DOHH2 (cell line): ENCODE measurements at regions not wholly inside any gene's neighbourhood (a gene's known extent, or its start where the extent isn't known, plus 50 kb on each side); places are given as distances from the start of the nearest gene placed in this dataset.

Experiments
- H3F3A ChIP-seq: fragments of 200-600 bp; sonication (generic), shearing (Covaris generic); 2 replicates; pipeline ENCODE4 v1.6.0; 2016; ENCODE audit warnings: antibody characterized with exemption, mild to moderate bottlenecking; ENCODE audit not compliant: control insufficient read depth, insufficient read depth
- H3K27ac ChIP-seq: fragments of 200-600 bp; sonication (generic); 2 replicates; pipeline ENCODE4 v1.5.1; 2014; ENCODE audit warnings: low read depth, mild to moderate bottlenecking, low read length, moderate library complexity
- H3K27me3 ChIP-seq: fragments of 200-600 bp; sonication (generic); 2 replicates; pipeline ENCODE4 v1.6.1; 2014; ENCODE audit warnings: mild to moderate bottlenecking, low read length, mixed read lengths; ENCODE audit not compliant: control insufficient read depth
- H3K36me3 ChIP-seq: fragments of 200-600 bp; sonication (generic); 2 replicates; pipeline ENCODE4 v1.6.1; 2014; ENCODE audit warnings: mild to moderate bottlenecking, low read length, moderate library complexity, mixed read lengths; ENCODE audit not compliant: control insufficient read depth
- H3K4me1 ChIP-seq: fragments of 200-600 bp; sonication (generic); 2 replicates; pipeline ENCODE4 v1.6.1; 2014; ENCODE audit warnings: mild to moderate bottlenecking, low read length, mixed read lengths; ENCODE audit not compliant: control insufficient read depth
- H3K4me2 ChIP-seq: fragments of 200-600 bp; sonication (generic); 2 replicates; pipeline ENCODE4 v1.6.0; 2014; ENCODE audit warnings: mild to moderate bottlenecking, low read length, moderate library complexity
- H3K4me3 ChIP-seq: fragments of 200-600 bp; sonication (generic); 2 replicates; pipeline ENCODE4 v1.5.1; 2014; ENCODE audit warnings: mild to moderate bottlenecking, low read length, mixed read lengths
- H3K79me2 ChIP-seq: fragments of 200-600 bp; sonication (generic); 2 replicates; pipeline ENCODE4 v1.6.1; 2014; ENCODE audit warnings: mild to moderate bottlenecking, low read length, mixed read lengths; ENCODE audit not compliant: control insufficient read depth
- H3K9me2 ChIP-seq: fragments of 200-600 bp; sonication (generic); replicated peaks from 2 replicates; pipeline ENCODE4 v1.6.1; 2014; ENCODE audit warnings: mild to moderate bottlenecking, low read length, mixed read lengths; ENCODE audit not compliant: control insufficient read depth
- H3K9me3 ChIP-seq: fragments of 200-600 bp; sonication (generic); 2 replicates; pipeline ENCODE4 v1.6.1; 2014; ENCODE audit warnings: antibody characterized with exemption, low read length, mixed read lengths; ENCODE audit not compliant: control insufficient read depth, insufficient read depth
- H4K20me1 ChIP-seq: fragments of 200-600 bp; sonication (generic); 2 replicates; pipeline ENCODE4 v1.6.0; 2014; ENCODE audit warnings: low read depth, mild to moderate bottlenecking, antibody characterized with exemption, low read length, moderate library complexity; ENCODE audit not compliant: control insufficient read depth, insufficient read depth
- EZH2phosphoT487 ChIP-seq: fragments of 200-600 bp; sonication (generic); IDR thresholded peaks from 2 replicates; pipeline ENCODE4 v1.6.1; 2017; ENCODE audit warnings: borderline replicate concordance, mild to moderate bottlenecking, antibody characterized with exemption, low read length, moderate library complexity, mixed read lengths
- TF ChIP-seq, protein P1 (sequence below): fragments of 200-600 bp; sonication (generic); IDR thresholded peaks from one replicate; pipeline ENCODE4 v1.5.1; 2014; ENCODE audit warnings: antibody characterized with exemption, mild to moderate bottlenecking, low read depth, low read length; ENCODE audit not compliant: poor library complexity, severe bottlenecking

DNA sequence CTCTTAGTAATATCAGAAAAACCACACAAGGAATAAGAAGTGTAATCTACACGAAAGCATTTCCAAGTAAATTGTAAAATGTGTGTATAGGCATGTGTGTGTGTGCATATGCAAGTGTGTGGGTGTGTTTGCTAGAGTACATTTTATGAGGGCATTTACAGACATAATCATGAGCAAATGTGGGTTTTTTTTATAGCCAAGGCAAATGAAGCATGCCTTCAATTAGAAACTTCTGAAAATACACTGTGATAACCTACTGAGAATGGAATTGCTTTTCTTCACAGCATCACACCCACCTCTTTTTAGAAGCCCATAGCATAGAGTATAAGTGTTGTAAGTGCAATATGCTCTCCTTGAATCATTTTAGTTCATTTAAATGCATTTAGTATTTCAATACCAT, 1721.1 kb downstream of the GRIK2 start:
- H3K4me1 ChIP-seq = no peaks in the 10 kb centered on the region
- no peaks in the 10 kb centered on the region for H4K20me1 ChIP-seq
- TF ChIP-seq EZH2phosphoT487 = no peak
- TF ChIP-seq, protein P1, sequence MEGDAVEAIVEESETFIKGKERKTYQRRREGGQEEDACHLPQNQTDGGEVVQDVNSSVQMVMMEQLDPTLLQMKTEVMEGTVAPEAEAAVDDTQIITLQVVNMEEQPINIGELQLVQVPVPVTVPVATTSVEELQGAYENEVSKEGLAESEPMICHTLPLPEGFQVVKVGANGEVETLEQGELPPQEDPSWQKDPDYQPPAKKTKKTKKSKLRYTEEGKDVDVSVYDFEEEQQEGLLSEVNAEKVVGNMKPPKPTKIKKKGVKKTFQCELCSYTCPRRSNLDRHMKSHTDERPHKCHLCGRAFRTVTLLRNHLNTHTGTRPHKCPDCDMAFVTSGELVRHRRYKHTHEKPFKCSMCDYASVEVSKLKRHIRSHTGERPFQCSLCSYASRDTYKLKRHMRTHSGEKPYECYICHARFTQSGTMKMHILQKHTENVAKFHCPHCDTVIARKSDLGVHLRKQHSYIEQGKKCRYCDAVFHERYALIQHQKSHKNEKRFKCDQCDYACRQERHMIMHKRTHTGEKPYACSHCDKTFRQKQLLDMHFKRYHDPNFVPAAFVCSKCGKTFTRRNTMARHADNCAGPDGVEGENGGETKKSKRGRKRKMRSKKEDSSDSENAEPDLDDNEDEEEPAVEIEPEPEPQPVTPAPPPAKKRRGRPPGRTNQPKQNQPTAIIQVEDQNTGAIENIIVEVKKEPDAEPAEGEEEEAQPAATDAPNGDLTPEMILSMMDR = no peak
- H3F3A ChIP-seq = no peaks in the 10 kb centered on the region
- H3K4me3 ChIP-seq = no peak overlapping the region
- no peaks in the 10 kb centered on the region for H3K79me2 ChIP-seq
- H3K9me2 ChIP-seq = no peaks in the 10 kb centered on the region
- H3K9me3 ChIP-seq = no peaks in the 10 kb centered on the region
- H3K27me3 ChIP-seq = no peaks in the 10 kb centered on the region
- no peak overlapping the region for H3K4me2 ChIP-seq
- H3K36me3 ChIP-seq = no peaks in the 10 kb centered on the region
- no peak overlapping the region for H3K27ac ChIP-seq

DNA sequence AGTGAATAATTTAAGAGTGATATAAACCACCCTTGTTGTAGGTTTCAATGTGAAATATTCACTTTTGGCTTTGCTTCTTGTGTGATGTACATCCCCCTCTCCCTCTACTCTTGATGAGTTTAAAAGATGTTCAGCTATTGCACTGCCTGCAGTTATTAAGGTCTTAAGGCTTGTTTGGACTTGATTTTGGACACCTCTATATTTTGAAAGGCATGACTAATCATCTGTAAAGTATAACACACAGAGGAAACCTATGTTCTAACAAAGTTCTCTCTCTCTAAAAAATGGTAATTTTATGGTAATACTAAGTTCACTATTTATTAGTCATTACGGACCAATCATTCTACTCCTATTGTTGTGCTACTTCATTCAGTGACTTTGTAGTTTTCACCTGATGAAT, 1719.9 kb downstream of the GRIK2 start:
- Histone ChIP-seq H3K9me2 (no peaks in the 10 kb centered on the region), H3K4me2 (no peak overlapping the region), H3K36me3 (no peaks in the 10 kb centered on the region), H3K9me3 (no peaks in the 10 kb centered on the region), H3K27me3 (no peaks in the 10 kb centered on the region), H3K4me3 (no peak overlapping the region), H3K27ac (no peak overlapping the region), H3F3A (no peaks in the 10 kb centered on the region), H3K79me2 (no peaks in the 10 kb centered on the region), H3K4me1 (no peaks in the 10 kb centered on the region), H4K20me1 (no peaks in the 10 kb centered on the region)
- TF ChIP-seq, protein P1 = no peak
- TF ChIP-seq EZH2phosphoT487 = no peak

DNA sequence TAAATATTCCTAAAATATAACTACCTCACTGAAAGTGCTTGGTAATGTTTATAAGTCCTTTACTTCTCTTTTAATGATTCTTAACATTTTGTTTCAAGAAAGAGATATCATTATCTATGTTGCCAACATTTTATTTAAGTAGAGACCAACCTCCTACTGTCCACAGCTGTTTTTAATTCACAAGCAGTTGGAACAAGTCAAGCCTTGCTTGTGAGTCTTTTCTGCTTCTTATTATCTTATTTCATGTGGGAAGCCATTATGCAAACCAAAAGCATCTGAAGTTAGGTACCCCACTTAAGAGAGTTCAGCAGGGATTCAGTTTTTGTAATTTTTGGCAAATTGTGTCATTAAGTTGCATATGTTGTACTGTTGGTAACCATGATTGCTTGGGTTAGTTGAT, 1714.5 kb downstream of the GRIK2 start:
- no peaks in the 10 kb centered on the region for H3F3A ChIP-seq
- no peaks in the 10 kb centered on the region for H3K27me3 ChIP-seq
- no peak overlapping the region for H3K4me2 ChIP-seq
- no peaks in the 10 kb centered on the region for H3K9me2 ChIP-seq
- TF ChIP-seq, protein P1 = no peak
- TF ChIP-seq EZH2phosphoT487 = no peak
- H4K20me1 ChIP-seq = no peaks in the 10 kb centered on the region
- no peaks in the 10 kb centered on the region for H3K36me3 ChIP-seq
- no peaks in the 10 kb centered on the region; the same call in 1 of the 2 replicates for H3K9me3 ChIP-seq
- no peak overlapping the region for H3K27ac ChIP-seq
- no peaks in the 10 kb centered on the region for H3K79me2 ChIP-seq
- no peak overlapping the region for H3K4me3 ChIP-seq
- no peaks in the 10 kb centered on the region for H3K4me1 ChIP-seq
